Vagina (tissue), 2 donors: ENCODE measurements at regions not wholly inside any gene's neighbourhood (a gene's known extent, or its start where the extent isn't known, plus 50 kb on each side); places are given as distances from the start of the nearest gene placed in this dataset.

Experiments
- CTCF ChIP-seq, 3 experiments: fragments of 450-650 bp in 2 of 3; fragments of 200-600 bp in 1 of 3; sonication (generic) in 1 of 3; IDR thresholded peaks; one replicate each; pipeline ENCODE4 v1.5.1; 2017 to 2019; ENCODE audit warnings: antibody characterized with exemption in 3 of 3, mild to moderate bottlenecking in 2 of 3, moderate library complexity in 2 of 3
- POLR2A ChIP-seq, 2 donors: fragments of 450-650 bp; IDR thresholded peaks; one replicate each; pipeline ENCODE4 v1.6.1; 2017; ENCODE audit warnings: antibody characterized with exemption in 2 of 2, mild to moderate bottlenecking in 2 of 2, moderate library complexity in 2 of 2

- TF ChIP-seq CTCF (IDR thresholded peaks at IDR 0.05) (no peak), POLR2A (IDR thresholded peaks at IDR 0.05) (no peak)
Measured at GRCh38 chr1:218030846-218031245, 254.2 kb upstream of the RRP15 start.
